HUES64 (cell line): ENCODE measurements at regions not wholly inside any gene's neighbourhood (a gene's known extent, or its start where the extent isn't known, plus 50 kb on each side); places are given as distances from the start of the nearest gene placed in this dataset.

ENCODE experiments used
- H3K27ac ChIP-seq: 2 replicates; pipeline ENCODE4 v1.7.0; 2013; ENCODE audit warnings: low read depth, low read length, inconsistent platforms
- H3K27me3 ChIP-seq: 2 replicates; pipeline ENCODE4 v1.6.1; 2013; ENCODE audit warnings: mild to moderate bottlenecking, low read length; ENCODE audit not compliant: insufficient read depth
- H3K36me3 ChIP-seq: 2 replicates; pipeline ENCODE4 v1.6.1; 2013; ENCODE audit warnings: mild to moderate bottlenecking, low read length; ENCODE audit not compliant: insufficient read depth
- H3K4me1 ChIP-seq: 2 replicates; pipeline ENCODE4 v1.6.1; 2013; ENCODE audit warnings: mild to moderate bottlenecking, low read length, moderate library complexity; ENCODE audit not compliant: insufficient read depth
- H3K4me3 ChIP-seq: 2 replicates; pipeline ENCODE4 v1.5.1; 2013; ENCODE audit warnings: mild to moderate bottlenecking, low read length, moderate library complexity
- H3K9ac ChIP-seq: 2 replicates; pipeline ENCODE4 v1.6.1; 2013; ENCODE audit warnings: mild to moderate bottlenecking, low read depth, low read length
- H3K9me3 ChIP-seq: 2 replicates; pipeline ENCODE4 v1.6.1; 2013; ENCODE audit warnings: low read depth, low read length; ENCODE audit not compliant: insufficient read depth
- WGBS: fragments of 150-250, 120-280 bp; methylation state at CpG from one replicate; pipeline ENCODE4 v1.1.7; 2013; ENCODE audit warnings: missing lambda C conversion rate; 5-methylcytosine and 5-hydroxymethylcytosine counted together

DNA sequence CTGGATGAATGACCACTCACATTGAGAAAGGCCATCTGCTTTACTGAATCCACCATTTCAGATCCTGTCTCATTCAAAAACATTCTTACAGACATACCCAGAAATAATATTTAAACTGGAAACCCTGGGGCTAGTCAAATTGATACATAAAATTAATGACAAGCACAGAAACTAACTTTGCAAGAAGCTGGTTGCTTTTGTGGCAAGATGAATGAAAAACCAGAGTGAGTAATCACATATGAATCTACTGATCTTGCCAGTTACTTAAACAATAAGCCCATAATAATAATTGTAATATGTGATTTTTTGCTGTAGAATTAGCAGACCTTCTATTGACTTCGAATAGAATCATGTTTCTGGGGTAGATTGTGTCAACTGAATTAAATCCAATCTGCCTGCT lies 235.1 kb downstream of the PPARGC1A start:
- Histone ChIP-seq H3K36me3 (no peaks in the 10 kb centered on the region), H3K4me3 (no peak overlapping the region), H3K27ac (no peak overlapping the region), H3K9me3 (peaks cover 6% of the 10 kb centered on the region; the same call in 1 of the 2 replicates), H3K27me3 (no peaks in the 10 kb centered on the region), H3K9ac (no peak overlapping the region), H3K4me1 (no peaks in the 10 kb centered on the region)
- whole genome bisulfite sequencing = 100% methylated on average over 1 of the region's 1 CpG

DNA sequence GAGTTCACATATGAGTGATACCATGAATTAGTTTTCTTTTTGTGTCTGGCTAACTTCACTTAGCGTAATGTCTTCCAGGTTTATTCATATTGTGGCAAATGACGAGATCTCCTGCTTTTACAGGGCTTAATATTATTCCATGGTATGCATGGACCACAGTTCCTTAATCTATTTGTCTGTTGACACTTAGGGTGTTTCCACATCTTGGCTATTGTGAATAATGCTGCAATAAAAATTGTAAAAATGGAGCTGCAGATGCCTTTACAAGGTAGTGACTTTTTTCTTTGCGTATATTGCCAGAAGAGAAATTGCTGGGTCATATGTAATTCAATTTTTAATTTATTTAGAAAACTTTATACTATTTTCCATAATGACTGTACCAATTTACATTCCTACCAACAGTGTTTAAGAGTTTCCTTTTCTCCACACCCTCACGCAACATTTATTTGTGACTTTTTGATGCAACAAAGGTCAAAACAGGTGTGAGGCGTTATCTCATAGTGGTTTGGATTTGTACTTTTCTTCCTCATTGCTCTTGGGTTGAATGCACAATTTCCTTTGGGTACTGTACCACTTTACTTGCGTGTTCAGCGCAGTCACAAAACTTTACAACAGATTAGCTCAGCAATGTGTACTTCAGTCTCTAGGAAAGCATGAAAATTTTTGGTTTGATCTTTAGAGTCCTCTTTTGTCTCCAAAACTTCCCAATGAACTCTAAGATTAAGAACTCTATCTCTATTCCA lies 240.8 kb downstream of the PPARGC1A start:
- Histone ChIP-seq H3K9ac (no peak overlapping the region), H3K4me1 (no peaks in the 10 kb centered on the region), H3K4me3 (no peak overlapping the region), H3K27me3 (no peaks in the 10 kb centered on the region), H3K27ac (no peak overlapping the region), H3K36me3 (no peaks in the 10 kb centered on the region), H3K9me3 (peaks cover 12% of the 10 kb centered on the region)
- 96% methylated on average over 6 of the region's 7 CpGs for WGBS

DNA sequence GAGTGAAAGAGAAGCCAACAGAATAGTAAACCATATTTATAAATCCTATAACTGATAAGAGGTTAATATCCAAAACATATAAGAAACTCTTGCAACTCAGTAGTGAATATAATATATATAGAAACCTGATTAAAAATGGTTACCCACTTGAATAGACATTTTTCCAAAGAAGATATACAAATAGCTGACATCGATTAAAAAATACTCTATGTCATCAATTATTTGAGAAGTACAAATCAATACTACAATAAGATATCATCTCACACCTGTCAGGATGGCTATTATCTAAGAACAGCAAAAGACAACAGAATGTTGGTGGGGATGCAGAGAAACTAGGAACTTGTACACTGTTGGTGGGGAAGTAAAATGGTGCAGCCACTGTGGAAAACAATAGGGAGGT lies 254.4 kb downstream of the PPARGC1A start:
- no peak overlapping the region for H3K4me3 ChIP-seq
- no peaks in the 10 kb centered on the region for H3K27me3 ChIP-seq
- H3K27ac ChIP-seq = no peak overlapping the region
- 100% methylated on average over 1 of the region's 1 CpG for WGBS
- no peak overlapping the region for H3K9ac ChIP-seq
- H3K4me1 ChIP-seq = peaks cover 11% of the 10 kb centered on the region
- no peaks in the 10 kb centered on the region for H3K9me3 ChIP-seq
- no peaks in the 10 kb centered on the region for H3K36me3 ChIP-seq

DNA sequence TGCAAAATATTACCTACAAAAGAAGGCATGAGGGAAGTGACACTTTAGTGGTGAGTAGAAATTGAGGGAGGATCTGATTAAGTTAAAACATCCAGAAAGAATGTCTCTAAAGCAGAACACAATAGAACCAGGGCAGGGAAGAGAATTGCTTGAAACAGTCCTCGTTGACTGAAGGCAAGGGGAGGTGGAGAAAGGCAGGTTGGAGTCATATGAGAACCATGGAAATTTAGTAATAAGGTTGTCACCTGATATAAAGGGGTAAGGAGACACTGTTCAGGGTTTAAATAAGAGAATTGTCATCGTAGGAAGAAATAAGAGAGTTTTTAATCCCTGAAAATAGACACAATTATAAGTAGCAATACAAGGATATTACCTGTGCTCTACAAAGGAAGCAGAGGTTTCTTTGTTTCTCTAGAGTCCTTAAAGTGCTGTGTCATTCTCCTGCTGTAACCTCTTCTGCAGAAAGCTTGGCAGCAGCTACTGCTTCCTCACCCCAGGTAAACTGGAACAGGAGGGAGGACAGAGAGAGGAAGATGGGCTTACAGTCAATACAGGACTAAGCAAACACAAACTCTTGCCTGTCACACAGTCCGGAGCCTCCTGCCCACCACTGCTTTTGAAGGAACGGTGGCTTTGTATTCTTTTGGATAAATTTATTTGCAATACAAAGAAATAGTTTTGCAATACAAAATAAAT lies 258.4 kb downstream of the PPARGC1A start:
- H3K27me3 ChIP-seq = no peaks in the 10 kb centered on the region
- WGBS = 95% methylated on average over 2 of the region's 4 CpGs
- no peak overlapping the region for H3K4me3 ChIP-seq
- peaks cover 14% of the 10 kb centered on the region for H3K4me1 ChIP-seq
- no peaks in the 10 kb centered on the region for H3K9me3 ChIP-seq
- H3K9ac ChIP-seq = no peak overlapping the region
- H3K36me3 ChIP-seq = no peaks in the 10 kb centered on the region
- no peak overlapping the region for H3K27ac ChIP-seq

DNA sequence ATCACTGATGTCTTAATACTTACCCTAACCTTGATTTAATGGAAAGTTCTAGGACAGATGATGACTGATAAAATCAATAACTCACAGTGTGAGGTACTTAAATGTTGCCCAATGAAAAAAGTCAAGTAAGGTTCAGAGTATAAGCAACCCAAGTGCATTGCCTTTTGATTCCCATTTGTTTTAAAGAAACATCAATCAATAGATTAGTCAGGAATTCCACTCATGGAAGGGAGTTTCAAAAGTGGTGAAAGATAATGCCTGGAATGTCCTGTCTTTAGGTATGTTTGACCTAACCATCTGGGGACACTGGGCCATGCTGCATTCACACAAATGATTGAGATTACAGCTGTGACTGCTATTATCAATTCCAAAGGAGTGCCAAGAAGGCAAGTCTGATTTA lies 259.7 kb downstream of the PPARGC1A start:
- H3K9ac ChIP-seq = no peak overlapping the region
- H3K36me3 ChIP-seq = no peaks in the 10 kb centered on the region
- H3K9me3 ChIP-seq = no peaks in the 10 kb centered on the region
- H3K27ac ChIP-seq = no peak overlapping the region
- H3K27me3 ChIP-seq = no peaks in the 10 kb centered on the region
- peaks cover 14% of the 10 kb centered on the region for H3K4me1 ChIP-seq
- no peak overlapping the region for H3K4me3 ChIP-seq

DNA sequence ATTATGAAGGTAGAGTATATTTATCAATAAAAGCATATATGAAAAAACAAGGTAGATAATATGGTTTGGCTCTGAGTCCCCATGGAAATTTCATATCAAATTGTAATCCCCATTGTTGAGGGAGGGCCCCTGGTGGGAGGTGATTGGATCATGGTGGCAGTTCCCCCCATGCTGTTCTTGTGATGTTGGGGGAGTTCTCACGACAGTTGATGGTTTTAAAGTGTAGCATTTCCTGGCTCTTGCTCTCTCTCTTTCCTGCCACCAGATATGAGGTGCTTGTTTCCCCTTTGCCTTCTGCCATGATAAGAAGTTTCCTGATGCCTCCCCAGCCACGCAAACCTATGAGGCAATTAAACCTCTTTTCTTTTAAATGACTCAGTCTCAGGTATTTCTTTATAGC lies 260.4 kb downstream of the PPARGC1A start:
- Histone ChIP-seq H3K9ac (no peak overlapping the region), H3K9me3 (0 out of 2 replicates have a peak, but pooled peaks cover 3% of the 10 kb centered on the region), H3K27ac (no peak overlapping the region), H3K36me3 (no peaks in the 10 kb centered on the region), H3K4me1 (peaks cover 14% of the 10 kb centered on the region), H3K4me3 (no peak overlapping the region), H3K27me3 (no peaks in the 10 kb centered on the region)
- 55% methylated on average over 2 of the region's 2 CpGs for WGBS

DNA sequence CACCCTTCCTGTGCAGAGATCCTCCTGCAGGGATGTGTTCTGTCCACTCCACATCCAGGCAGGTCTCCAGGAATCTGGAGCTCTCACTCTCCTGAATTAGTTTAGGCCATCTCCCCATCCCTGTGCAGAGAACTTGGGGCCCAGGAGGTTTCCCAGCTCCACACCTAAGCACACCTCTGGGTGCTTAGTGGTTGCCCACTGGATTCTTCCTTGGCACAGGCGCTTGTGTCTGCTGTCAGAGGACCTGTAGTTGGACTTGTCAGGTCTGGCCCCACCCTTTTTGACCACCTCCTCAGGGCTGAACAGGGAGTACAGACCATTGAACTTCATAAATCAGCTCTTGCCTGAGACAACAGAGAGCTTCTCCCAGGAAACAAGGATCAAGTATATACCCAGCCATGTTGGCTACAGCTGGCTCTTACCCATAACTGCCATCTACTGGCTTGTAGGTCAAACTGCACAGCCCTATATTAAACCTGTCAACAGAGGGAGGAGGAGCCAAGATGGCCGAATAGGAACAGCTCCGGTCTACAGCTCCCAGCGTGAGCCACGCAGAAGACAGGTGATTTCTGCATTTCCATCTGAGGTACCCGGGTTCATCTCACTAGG lies 275.5 kb downstream of the PPARGC1A start:
- H3K9me3 ChIP-seq = no peaks in the 10 kb centered on the region
- H3K27me3 ChIP-seq = no peaks in the 10 kb centered on the region
- 96% methylated on average over 5 of the region's 6 CpGs for WGBS
- no peaks in the 10 kb centered on the region for H3K4me1 ChIP-seq
- H3K27ac ChIP-seq = no peak overlapping the region
- no peaks in the 10 kb centered on the region for H3K36me3 ChIP-seq
- no peak overlapping the region for H3K9ac ChIP-seq
- no peak overlapping the region for H3K4me3 ChIP-seq

DNA sequence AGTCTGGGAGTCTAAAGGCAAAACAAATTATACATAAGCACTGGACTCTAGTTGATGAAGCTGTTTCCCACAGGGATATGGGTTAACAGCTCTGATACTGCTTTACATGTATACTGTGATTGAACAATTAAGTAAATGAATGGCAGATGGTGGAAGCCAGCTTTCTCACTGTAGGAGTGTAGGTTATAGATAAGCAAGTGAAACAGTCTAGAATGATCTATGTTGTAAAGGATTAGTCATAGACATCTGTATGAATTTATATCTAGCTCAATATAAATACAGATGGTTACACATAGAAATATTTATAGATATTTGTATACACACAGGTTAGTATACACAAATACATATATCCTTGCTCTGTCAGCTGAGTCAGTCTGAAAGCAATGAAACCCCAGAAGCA lies 276.1 kb downstream of the PPARGC1A start:
- Histone ChIP-seq H3K27me3 (no peaks in the 10 kb centered on the region), H3K4me3 (no peak overlapping the region), H3K36me3 (no peaks in the 10 kb centered on the region), H3K27ac (no peak overlapping the region), H3K9me3 (no peaks in the 10 kb centered on the region), H3K4me1 (no peaks in the 10 kb centered on the region), H3K9ac (no peak overlapping the region)

DNA sequence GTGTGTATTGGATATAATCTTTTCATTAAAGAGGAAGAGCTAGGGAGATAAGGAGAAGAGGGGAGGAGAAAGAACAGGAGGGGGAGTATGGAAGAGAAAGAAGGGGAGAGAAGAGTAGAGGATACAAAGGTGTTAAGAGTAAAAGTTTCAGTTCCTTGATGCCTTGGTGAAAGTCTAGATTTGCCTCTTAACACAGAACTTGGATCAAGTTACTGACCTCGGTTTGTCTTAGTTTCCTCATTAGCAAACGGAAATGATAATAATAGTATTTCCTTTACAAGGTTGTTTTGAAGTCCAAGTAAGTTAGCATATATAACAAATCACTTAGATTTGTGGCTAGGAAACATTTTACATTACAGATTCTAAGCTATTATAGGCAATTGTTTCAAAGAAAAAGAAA lies 287.1 kb downstream of the PPARGC1A start:
- H3K4me3 ChIP-seq = no peak overlapping the region
- H3K9ac ChIP-seq = no peak overlapping the region
- 100% methylated on average over 1 of the region's 2 CpGs for WGBS
- H3K4me1 ChIP-seq = no peaks in the 10 kb centered on the region
- H3K27me3 ChIP-seq = no peaks in the 10 kb centered on the region
- H3K36me3 ChIP-seq = no peaks in the 10 kb centered on the region
- H3K27ac ChIP-seq = no peak overlapping the region
- H3K9me3 ChIP-seq = no peaks in the 10 kb centered on the region

DNA sequence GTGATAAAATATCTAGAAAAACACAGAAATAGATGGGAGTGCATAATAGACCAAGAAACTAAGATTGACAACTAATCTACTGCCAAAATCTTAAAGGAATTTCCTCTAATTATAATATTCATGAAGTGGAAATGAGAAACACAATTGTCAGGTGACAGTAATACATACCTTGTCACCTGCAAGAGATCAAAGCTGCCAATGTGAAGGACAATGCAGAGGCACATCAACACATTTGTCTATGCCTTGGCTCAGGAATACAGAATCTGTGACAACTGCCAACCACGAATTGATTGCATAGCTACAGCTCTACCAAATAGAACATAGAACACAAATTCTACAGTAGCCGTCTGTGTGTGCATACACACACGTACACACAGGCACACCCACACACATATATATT lies 295.7 kb downstream of the PPARGC1A start:
- 87% methylated on average over 3 of the region's 3 CpGs for whole genome bisulfite sequencing
- Histone ChIP-seq H3K36me3 (no peaks in the 10 kb centered on the region), H3K9me3 (peaks cover 15% of the 10 kb centered on the region), H3K9ac (no peak overlapping the region), H3K27me3 (no peaks in the 10 kb centered on the region), H3K4me1 (no peaks in the 10 kb centered on the region), H3K4me3 (no peak overlapping the region), H3K27ac (no peak overlapping the region)

DNA sequence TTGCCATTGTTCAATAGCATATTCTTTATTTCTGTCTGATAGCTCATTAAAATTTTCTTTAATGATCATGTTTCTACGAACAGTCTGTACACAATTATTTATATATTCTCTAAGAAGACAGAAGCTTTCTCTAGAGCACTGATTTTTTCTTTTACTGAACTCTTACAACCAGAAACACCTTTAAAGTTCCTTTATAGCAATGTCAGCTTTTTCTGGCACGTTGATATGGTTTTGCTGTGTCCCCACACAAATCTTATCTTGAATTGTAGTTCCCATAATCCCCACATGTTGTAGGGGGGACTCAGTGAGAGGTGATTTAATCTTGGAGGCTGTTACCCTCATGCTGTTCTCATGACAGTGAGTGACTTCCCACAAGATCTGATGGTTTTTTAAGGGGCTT lies 299.4 kb downstream of the PPARGC1A start:
- no peak overlapping the region for H3K9ac ChIP-seq
- H3K36me3 ChIP-seq = no peaks in the 10 kb centered on the region
- WGBS = 94% methylated on average over 2 of the region's 2 CpGs

More for the DNA sequence above, 299.4 kb downstream of the PPARGC1A start:
- no peaks in the 10 kb centered on the region for H3K27me3 ChIP-seq
- no peak overlapping the region for H3K4me3 ChIP-seq
- H3K27ac ChIP-seq = no peak overlapping the region
- no peaks in the 10 kb centered on the region for H3K4me1 ChIP-seq
- peaks cover 15% of the 10 kb centered on the region for H3K9me3 ChIP-seq
